Right renal cortex interstitium (tissue), 3 donors: ENCODE measurements at regions not wholly inside any gene's neighbourhood (a gene's known extent, or its start where the extent isn't known, plus 50 kb on each side); places are given as distances from the start of the nearest gene placed in this dataset.
"Not testable (repeated sequence)": the region's sequence is repeated elsewhere in the genome, so short reads cannot be mapped to it uniquely, and the experiment has no call there.

ENCODE experiments used
- DNase-seq, 3 donors: peaks; one replicate each; pipeline ENCODE4 v3.0.0-alpha.2; 2013; ENCODE audit warnings: low read depth in 3 of 3, low spot score in 2 of 3

- no peak for DNase-seq
Observed at GRCh38 chr13:97716746-97717145, 236.7 kb upstream of the IPO5 start.

GRCh38 chr13:97719736-97720135 is 233.7 kb upstream of the IPO5 start:
- no peak for DNase-seq

GRCh38 chr13:97720896-97721295 is 232.6 kb upstream of the IPO5 start:
- DNase-seq: no peak

- no peak for DNase-seq
Observed at GRCh38 chr13:97723655-97724054, 229.8 kb upstream of the IPO5 start.

GRCh38 chr13:97724450-97724849 is 229.0 kb upstream of the IPO5 start:
- no peak for DNase-seq

- no peak for DNase-seq
Observed at GRCh38 chr13:97726664-97727280, 226.7 kb upstream of the IPO5 start.

- no peak for DNase-seq
Observed at GRCh38 chr13:97727991-97728390, 225.5 kb upstream of the IPO5 start.

- DNase-seq: no peak
Observed at GRCh38 chr13:97736436-97736835, 217.0 kb upstream of the IPO5 start.

- no peak for DNase-seq
Observed at GRCh38 chr13:97742084-97742483, 211.4 kb upstream of the IPO5 start.

- no peak for DNase-seq
Observed at GRCh38 chr13:97743938-97744337, 209.5 kb upstream of the IPO5 start.

- DNase-seq: no peak
Observed at GRCh38 chr13:97746649-97747048, 206.8 kb upstream of the IPO5 start.

- no peak for DNase-seq
Observed at GRCh38 chr13:97749174-97749573, 204.3 kb upstream of the IPO5 start.

- DNase-seq: no peak
Observed at GRCh38 chr13:97751477-97751876, 202.0 kb upstream of the IPO5 start.

GRCh38 chr13:97752961-97753668 is 200.4 kb upstream of the IPO5 start:
- DNase-seq: no peak

GRCh38 chr13:97753942-97754670 is 199.4 kb upstream of the IPO5 start:
- no peak for DNase-seq

- DNase-seq: no peak
Observed at GRCh38 chr13:97757807-97758206, 195.7 kb upstream of the IPO5 start.

- no peak for DNase-seq
Observed at GRCh38 chr13:97758317-97758716, 195.2 kb upstream of the IPO5 start.

- no peak for DNase-seq
Observed at GRCh38 chr13:97761796-97762540, 191.5 kb upstream of the IPO5 start.

- no peak for DNase-seq
Observed at GRCh38 chr13:97766749-97767148, 186.7 kb upstream of the IPO5 start.

GRCh38 chr13:97768134-97768533 is 185.3 kb upstream of the IPO5 start:
- DNase-seq: no peak

GRCh38 chr13:97770231-97770630 is 183.2 kb upstream of the IPO5 start:
- not testable (repeated sequence) for DNase-seq
